Loucy (cell line): ENCODE measurements at regions not wholly inside any gene's neighbourhood (a gene's known extent, or its start where the extent isn't known, plus 50 kb on each side); places are given as distances from the start of the nearest gene placed in this dataset.

Source experiments
- H2AFZ ChIP-seq: fragments of 200-600 bp; sonication (generic); 2 replicates; pipeline ENCODE4 v1.6.0; 2016; ENCODE audit warnings: antibody characterized with exemption, mild to moderate bottlenecking, low read length, moderate library complexity
- H3F3A ChIP-seq: fragments of 200-600 bp; 2 replicates; pipeline ENCODE4 v1.6.0; 2016; ENCODE audit warnings: antibody characterized with exemption, low read depth, mild to moderate bottlenecking
- H3K27me3 ChIP-seq: fragments of 200-600 bp; sonication (generic); 2 replicates; pipeline ENCODE4 v1.6.1; 2014; ENCODE audit warnings: low read length, mild to moderate bottlenecking; ENCODE audit not compliant: insufficient read depth, poor library complexity, severe bottlenecking
- H3K36me3 ChIP-seq: fragments of 200-600 bp; sonication (generic); 2 replicates; pipeline ENCODE4 v1.6.1; 2016; ENCODE audit warnings: low read length; ENCODE audit not compliant: insufficient read depth
- H3K4me1 ChIP-seq: fragments of 200-600 bp; sonication (generic); 2 replicates; pipeline ENCODE4 v1.5.1; 2014; ENCODE audit warnings: low read length, mild to moderate bottlenecking; ENCODE audit not compliant: insufficient read depth, poor library complexity, severe bottlenecking
- H3K4me2 ChIP-seq: fragments of 200-600 bp; sonication (generic); 2 replicates; pipeline ENCODE4 v1.6.0; 2014; ENCODE audit warnings: antibody characterized with exemption, low read length, low read depth, mild to moderate bottlenecking; ENCODE audit not compliant: poor library complexity, severe bottlenecking
- H3K4me3 ChIP-seq: fragments of 200-600 bp; sonication (generic); 2 replicates; pipeline ENCODE4 v1.5.1; 2014; ENCODE audit warnings: low read length, mild to moderate bottlenecking, mixed read lengths; ENCODE audit not compliant: poor library complexity, severe bottlenecking
- H3K79me2 ChIP-seq: fragments of 200-600 bp; sonication (generic); 2 replicates; pipeline ENCODE4 v1.6.1; 2014; ENCODE audit warnings: low read length; ENCODE audit not compliant: insufficient read depth
- H3K9ac ChIP-seq: fragments of 200-600 bp; sonication (generic); 2 replicates; pipeline ENCODE4 v1.6.0; 2014; ENCODE audit warnings: mild to moderate bottlenecking, low read depth, low read length, moderate library complexity; ENCODE audit not compliant: poor library complexity, severe bottlenecking
- H3K9me2 ChIP-seq: fragments of 200-600 bp; sonication (generic); replicated peaks from 2 replicates; pipeline ENCODE4 v1.6.1; 2016; ENCODE audit warnings: low read depth, low read length, mixed read lengths
- H3K9me3 ChIP-seq: fragments of 200-600 bp; sonication (generic); 2 replicates; pipeline ENCODE4 v1.6.1; 2014; ENCODE audit warnings: mild to moderate bottlenecking, antibody characterized with exemption, low read length, low read depth; ENCODE audit not compliant: insufficient read depth
- H4K20me1 ChIP-seq: fragments of 200-600 bp; sonication (generic); 2 replicates; pipeline ENCODE4 v1.6.0; 2014; ENCODE audit warnings: antibody characterized with exemption, low read length, mild to moderate bottlenecking; ENCODE audit not compliant: insufficient read depth, poor library complexity, severe bottlenecking
- EZH2phosphoT487 ChIP-seq: fragments of 200-600 bp; IDR thresholded peaks from 2 replicates; pipeline ENCODE4 v1.6.1; 2018; ENCODE audit warnings: antibody characterized with exemption, mild to moderate bottlenecking, moderate library complexity, borderline replicate concordance
- TF ChIP-seq, protein P1 (sequence below): fragments of 200-600 bp; sonication (generic); conservative IDR thresholded peaks from 2 replicates; pipeline ENCODE4 v1.5.1; 2014; ENCODE audit warnings: mild to moderate bottlenecking, antibody characterized with exemption, low read length

DNA sequence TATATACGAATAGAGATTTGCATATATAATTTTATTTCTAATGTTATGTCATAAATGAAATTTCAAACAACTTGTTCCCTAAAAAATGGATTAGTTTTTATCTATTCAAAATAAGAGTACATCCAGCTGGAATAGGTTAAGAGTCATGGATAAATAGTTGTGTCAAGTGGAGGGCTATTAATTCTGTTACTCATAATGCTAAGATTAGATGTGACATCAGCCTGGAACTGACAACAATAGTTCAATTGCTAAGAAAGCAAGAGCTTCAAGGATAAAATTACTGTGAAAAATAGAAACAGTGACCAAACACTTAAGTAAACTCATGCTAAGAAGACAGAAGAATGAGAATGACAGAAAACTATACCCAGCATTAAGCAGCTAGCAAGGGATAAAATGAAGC is 92.2 kb upstream of the CDH9 start:
- no peak overlapping the region for H3K9ac ChIP-seq
- H4K20me1 ChIP-seq = no peaks in the 10 kb centered on the region
- H3K27me3 ChIP-seq = no peaks in the 10 kb centered on the region
- TF ChIP-seq, protein P1, sequence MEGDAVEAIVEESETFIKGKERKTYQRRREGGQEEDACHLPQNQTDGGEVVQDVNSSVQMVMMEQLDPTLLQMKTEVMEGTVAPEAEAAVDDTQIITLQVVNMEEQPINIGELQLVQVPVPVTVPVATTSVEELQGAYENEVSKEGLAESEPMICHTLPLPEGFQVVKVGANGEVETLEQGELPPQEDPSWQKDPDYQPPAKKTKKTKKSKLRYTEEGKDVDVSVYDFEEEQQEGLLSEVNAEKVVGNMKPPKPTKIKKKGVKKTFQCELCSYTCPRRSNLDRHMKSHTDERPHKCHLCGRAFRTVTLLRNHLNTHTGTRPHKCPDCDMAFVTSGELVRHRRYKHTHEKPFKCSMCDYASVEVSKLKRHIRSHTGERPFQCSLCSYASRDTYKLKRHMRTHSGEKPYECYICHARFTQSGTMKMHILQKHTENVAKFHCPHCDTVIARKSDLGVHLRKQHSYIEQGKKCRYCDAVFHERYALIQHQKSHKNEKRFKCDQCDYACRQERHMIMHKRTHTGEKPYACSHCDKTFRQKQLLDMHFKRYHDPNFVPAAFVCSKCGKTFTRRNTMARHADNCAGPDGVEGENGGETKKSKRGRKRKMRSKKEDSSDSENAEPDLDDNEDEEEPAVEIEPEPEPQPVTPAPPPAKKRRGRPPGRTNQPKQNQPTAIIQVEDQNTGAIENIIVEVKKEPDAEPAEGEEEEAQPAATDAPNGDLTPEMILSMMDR = no peak
- no peak for TF ChIP-seq EZH2phosphoT487
- H3K9me3 ChIP-seq = no peaks in the 10 kb centered on the region
- no peak overlapping the region for H2AFZ ChIP-seq
- no peaks in the 10 kb centered on the region for H3K36me3 ChIP-seq
- no peak overlapping the region for H3K4me3 ChIP-seq
- no peaks in the 10 kb centered on the region for H3K9me2 ChIP-seq
- H3K79me2 ChIP-seq = no peaks in the 10 kb centered on the region
- H3K4me2 ChIP-seq = no peak overlapping the region
- no peaks in the 10 kb centered on the region for H3F3A ChIP-seq
- H3K4me1 ChIP-seq = no peaks in the 10 kb centered on the region

DNA sequence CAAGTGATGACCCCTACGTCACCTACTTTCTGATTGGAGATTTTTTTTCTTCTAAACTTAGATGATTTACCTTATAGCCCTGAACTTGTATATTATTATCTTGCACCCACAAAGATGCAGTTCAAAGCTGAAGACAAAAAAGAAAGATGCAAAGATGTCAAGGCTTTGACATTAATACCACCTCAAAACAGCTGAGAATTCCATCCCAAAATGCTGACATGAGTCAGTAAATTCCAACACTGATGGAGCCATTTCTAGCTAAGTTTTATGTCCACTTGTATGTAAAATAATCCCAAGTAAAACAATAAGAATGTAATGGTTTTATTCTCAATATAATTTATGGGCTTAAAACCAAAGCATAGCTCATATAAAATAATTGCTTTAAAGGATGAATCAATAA is 91.5 kb upstream of the CDH9 start:
- H3K4me1 ChIP-seq = no peaks in the 10 kb centered on the region
- H3K9me3 ChIP-seq = no peaks in the 10 kb centered on the region
- H3K4me3 ChIP-seq = no peak overlapping the region
- no peaks in the 10 kb centered on the region for H4K20me1 ChIP-seq
- H3K9me2 ChIP-seq = no peaks in the 10 kb centered on the region
- no peaks in the 10 kb centered on the region for H3F3A ChIP-seq
- H3K4me2 ChIP-seq = no peak overlapping the region
- H2AFZ ChIP-seq = no peak overlapping the region
- H3K36me3 ChIP-seq = no peaks in the 10 kb centered on the region
- no peaks in the 10 kb centered on the region for H3K27me3 ChIP-seq
- H3K79me2 ChIP-seq = no peaks in the 10 kb centered on the region
- TF ChIP-seq EZH2phosphoT487 = no peak
- TF ChIP-seq, protein P1 = no peak
- no peak overlapping the region for H3K9ac ChIP-seq

DNA sequence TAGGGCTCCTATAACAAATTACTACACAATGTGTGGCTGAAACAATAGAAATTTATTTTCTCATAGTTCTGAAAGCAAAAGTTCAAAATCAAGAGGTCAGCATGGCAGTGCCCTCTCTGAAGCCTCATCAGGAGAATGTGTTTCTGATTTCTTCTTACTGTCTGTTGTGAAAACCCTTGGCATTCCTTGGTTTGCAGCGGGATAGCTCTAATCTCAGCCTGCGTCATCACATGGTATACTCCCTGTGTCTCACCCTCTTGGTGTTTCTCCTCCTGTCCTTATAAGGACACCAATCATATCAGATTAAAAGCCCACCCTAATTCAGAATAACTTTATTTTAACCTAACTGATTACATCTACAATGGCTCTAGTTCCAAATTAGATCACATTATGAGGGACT is 87.5 kb upstream of the CDH9 start:
- no peaks in the 10 kb centered on the region for H3K9me3 ChIP-seq
- H3K4me3 ChIP-seq = no peak overlapping the region
- no peak overlapping the region for H3K9ac ChIP-seq
- TF ChIP-seq, protein P1 = no peak
- TF ChIP-seq EZH2phosphoT487 = no peak
- H3K4me2 ChIP-seq = no peak overlapping the region
- no peaks in the 10 kb centered on the region for H3K36me3 ChIP-seq
- no peaks in the 10 kb centered on the region for H3K9me2 ChIP-seq
- H2AFZ ChIP-seq = no peak overlapping the region
- no peaks in the 10 kb centered on the region for H3F3A ChIP-seq
- H3K27me3 ChIP-seq = no peaks in the 10 kb centered on the region
- no peaks in the 10 kb centered on the region for H3K4me1 ChIP-seq
- no peaks in the 10 kb centered on the region for H4K20me1 ChIP-seq
- H3K79me2 ChIP-seq = no peaks in the 10 kb centered on the region
